Myocyte (in vitro differentiated cells): ENCODE measurements at regions not wholly inside any gene's neighbourhood (a gene's known extent, or its start where the extent isn't known, plus 50 kb on each side); places are given as distances from the start of the nearest gene placed in this dataset.
A peak's percentile ranks its signal among the peaks of the same experiment; 100 is the strongest.

ENCODE experiments used
- DNase-seq: peaks from one replicate; pipeline ENCODE4 v3.0.0-alpha.2; 2012; ENCODE audit warnings: low read depth

DNA sequence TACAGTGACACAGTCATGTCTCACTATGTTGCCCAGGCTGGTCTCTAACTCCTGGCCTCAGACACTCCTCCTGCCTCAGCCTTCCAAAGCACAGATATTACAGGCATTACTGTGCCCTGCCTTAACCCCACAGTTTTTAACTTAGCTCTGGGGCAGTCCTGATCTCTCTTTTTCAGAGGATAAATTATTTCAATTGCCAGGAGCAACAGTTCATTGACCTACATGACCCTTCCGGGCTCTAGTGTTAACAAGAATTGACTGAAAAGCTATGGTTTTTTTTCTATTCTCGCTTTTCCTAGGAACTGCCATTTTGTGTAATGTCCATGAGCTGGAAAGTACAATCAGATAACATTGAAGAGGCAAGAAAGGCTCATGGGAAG, 92.8 kb downstream of the HNRNPLL start:
- DNase-seq, result no peak

GRCh38 chr2:38509314-38509946, 93.3 kb downstream of the HNRNPLL start:
- no peak for DNase-seq

GRCh38 chr2:38508311-38509039, 94.3 kb downstream of the HNRNPLL start:
- DNase-seq, result peak; percentile 80

DNA sequence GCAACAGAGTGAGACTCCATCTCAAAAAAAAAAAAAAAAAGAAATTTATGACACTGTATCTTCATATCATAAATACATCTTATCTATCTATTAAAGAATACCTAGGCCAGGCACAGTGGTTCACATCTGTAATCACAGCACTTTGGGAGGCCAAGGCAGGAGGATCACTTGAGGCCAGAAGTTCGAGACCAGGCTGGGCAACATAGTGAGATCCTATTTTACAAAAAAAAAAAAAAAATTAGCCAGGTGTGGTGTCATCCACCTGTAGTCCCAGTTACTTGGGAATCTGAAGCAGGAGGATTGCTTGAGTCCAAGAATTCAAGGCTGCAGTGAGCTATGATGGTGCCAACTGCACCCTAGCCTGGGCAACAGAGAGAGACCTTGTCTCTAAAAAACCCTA, 95.0 kb downstream of the HNRNPLL start:
- no peak for DNase-seq

DNA sequence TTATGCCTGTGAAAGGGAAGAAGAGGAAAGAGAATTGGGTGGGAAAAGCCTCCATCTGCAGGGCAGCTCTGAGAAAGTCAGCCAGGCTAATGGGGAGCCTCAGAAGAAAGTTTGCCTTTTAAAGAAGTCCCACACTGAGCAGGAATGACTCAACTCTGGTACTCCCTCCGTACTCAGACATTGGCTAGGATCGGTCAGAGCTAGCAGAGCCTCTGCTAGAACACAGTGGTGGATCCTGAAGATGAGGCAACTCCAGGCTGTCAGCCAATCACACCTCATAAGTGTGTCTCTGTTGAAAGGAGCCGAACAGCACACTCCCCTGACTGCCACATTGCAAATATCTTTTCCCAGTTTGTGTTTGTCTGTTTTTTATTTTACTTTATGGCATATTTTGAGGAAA, 96.9 kb downstream of the HNRNPLL start:
- DNase-seq, result peak; percentile 61

DNA sequence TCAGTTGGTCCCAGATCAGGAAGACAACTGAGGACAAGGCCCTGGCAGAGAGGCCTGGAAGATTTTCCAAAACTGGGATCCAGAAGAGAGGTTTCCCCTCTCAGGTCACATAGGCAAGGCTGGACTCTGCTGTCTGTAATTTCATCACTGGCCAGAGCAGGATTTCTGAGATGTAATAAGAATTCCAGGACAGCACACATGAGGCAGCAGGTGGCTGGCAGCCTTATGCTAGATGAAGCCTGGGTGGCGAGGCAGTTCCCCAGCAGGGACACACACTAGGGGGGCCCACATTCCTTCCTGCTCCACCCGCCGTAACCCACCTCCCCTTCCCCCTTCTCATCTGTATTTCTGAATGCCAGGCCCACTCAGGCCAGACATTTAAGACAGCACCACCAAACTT, 98.6 kb downstream of the HNRNPLL start:
- DNase-seq, result peak; percentile 47

DNA sequence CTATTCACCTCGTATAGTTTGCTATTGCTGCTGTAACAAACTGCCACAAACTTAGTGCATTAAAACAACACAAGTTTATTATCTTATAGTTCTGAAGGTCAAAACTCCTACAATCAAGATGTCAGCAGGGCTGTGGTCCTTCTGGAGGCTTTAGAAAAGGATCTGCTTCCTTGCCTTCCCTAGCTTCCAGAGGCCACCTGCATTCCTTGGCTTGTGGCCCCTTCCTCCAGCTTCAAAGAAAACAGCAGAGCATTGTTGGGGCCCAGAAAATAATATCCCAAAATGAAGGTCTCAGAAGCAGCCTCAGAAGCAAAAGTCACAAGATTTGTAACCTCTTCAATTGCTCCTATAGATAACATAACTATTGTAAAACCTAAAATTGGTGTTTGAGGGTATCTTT, 100.6 kb downstream of the HNRNPLL start:
- no peak for DNase-seq

GRCh38 chr2:38500283-38500634, 102.5 kb downstream of the HNRNPLL start:
- DNase-seq, result no peak

- DNase-seq, result no peak
Observed at GRCh38 chr2:38499548-38500282, 103.0 kb downstream of the HNRNPLL start.

- no peak for DNase-seq
Observed at GRCh38 chr2:38498045-38498481, 104.7 kb downstream of the HNRNPLL start.

DNA sequence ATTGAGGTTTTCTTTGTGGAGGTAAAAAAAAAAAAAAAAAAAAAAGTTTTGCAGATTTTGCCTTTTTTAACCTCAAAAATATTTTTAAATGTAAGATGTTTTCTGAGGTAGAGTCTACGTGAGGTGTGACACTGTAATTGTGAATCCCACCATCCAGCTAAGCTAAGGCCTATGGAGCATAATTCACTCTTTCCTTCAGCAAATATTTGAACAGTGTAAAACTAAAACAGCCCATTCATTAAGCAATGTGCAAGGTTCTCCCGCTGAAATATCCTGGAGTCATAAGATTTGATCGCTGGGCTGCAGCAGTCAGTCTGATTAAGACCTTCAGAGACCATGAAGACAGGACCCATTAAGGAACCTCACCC, 105.1 kb downstream of the HNRNPLL start:
- no peak for DNase-seq

DNA sequence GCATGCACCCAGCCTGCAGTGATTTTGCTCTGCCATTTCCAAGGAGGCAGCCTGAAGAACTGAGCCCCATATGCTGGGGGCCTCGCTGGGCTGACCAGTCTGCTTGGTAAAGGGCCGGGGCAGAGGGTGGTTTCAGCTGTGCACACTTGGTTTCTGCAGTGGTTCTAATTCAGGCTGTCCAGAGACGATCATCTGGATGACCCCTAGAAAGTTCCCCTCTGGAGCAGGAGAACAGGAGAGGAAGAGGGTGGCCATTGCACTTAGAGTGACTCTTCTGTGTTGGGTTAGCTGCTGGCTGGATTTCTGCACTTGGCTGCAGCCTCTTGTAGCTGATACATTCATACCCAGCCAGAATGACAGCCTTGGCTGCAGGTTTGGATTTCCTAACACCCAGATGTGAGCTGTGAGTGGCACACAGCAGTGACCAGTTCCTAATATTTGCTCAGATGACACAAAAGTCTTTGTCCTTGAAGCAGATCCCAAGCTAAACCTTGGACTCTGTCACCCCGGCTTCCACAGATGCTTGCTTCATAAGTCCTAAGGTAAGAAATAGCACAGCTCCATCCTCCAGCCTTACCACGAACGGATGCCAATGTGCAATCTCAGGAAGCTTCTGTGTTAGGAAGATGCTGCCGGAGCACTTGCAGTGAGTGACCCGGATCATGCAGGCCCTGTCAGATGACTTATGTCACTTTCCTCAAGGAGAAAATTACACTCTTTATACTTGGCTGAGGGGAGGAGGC, 105.6 kb downstream of the HNRNPLL start:
- DNase-seq, result peak; percentile 67

DNA sequence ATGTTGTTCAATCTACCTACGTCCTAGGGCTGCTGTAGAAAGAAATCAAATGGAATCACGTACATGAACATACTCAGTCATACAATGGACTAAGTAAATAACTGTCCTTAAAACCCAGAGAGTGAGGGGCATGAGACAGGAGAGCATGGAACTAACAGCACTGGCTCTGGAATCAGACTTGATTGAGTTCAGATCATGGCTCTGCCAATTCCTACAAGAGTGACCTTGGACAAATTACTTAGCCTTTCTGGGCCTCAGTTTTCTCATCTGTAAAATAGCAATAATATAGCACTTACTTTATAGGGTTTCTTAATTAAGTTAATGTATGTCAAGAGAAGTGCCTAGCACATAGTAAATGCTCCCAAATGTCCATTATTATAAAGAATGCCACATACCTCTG, 106.8 kb downstream of the HNRNPLL start:
- DNase-seq, result no peak

DNA sequence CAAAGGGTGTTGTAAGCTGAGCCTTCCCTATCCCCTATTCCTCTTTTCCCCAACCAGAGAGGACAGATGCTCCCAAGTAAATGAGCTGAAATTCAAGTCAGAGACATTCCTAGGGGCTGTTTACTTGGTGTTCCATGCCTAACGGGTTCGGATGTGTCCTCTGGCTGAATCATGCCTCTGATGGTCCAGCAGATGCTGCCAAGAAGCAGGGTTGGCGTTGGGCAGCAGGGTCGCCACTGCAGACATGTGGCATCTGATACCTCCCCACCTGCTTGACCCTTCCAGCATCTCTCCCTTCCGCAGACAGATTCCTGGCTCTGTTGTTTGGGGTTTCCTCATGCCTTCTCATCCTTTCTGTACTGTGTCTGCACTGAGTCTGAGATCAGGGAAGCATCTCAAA, 108.3 kb downstream of the HNRNPLL start:
- DNase-seq, result peak; percentile 96

DNA sequence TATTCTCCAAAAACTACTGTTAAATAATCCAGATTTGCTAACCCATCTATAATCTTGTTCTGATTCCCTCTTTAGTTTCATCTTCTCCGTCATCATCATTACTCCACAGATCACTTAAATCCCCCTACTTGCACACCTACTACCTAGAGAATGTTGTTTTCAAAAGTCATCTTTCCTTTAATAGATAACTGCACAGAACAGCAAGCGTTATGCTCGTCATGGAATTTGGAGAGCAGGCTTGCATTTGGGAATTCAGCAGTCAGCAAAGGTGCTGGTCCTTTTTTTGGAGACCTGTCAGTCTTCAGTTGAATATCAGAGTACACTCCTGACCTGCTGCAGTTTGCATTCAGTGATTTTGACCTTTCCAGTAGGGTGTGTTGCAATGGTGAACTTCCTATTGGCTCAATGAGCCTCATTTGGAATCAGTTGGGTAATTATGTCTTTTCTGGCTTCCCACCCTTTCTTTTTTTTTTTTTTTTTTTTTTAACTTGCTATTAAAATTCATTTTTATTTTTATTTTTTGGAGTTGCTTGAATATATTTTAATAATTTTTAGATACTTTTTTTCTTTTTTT, 110.6 kb downstream of the HNRNPLL start:
- no peak for DNase-seq

DNA sequence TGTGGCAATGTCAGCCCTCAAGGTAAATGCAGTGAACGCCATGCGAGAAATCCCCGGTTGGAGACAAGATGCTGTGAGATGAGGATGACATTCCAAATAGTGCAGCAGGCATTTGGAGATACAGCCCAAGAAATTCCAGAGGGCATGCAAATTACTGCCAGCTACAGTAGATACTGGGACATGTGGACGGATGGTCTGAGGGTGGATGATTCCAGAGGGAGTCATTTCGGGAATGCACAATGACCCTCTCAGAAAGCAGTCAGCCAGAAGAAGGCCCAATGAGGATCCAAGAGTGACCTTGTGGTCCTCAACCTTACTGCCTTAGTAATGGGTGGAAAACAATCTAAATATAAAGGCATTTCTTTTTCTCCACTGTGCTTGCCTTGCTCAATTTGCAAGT, 111.3 kb downstream of the HNRNPLL start:
- peak; percentile 60 for DNase-seq

- peak; percentile 72 for DNase-seq
Observed at GRCh38 chr2:38489846-38490245, 112.8 kb upstream of the ATL2 start.

- no peak for DNase-seq
Observed at GRCh38 chr2:38487852-38488251, 110.8 kb upstream of the ATL2 start.

DNA sequence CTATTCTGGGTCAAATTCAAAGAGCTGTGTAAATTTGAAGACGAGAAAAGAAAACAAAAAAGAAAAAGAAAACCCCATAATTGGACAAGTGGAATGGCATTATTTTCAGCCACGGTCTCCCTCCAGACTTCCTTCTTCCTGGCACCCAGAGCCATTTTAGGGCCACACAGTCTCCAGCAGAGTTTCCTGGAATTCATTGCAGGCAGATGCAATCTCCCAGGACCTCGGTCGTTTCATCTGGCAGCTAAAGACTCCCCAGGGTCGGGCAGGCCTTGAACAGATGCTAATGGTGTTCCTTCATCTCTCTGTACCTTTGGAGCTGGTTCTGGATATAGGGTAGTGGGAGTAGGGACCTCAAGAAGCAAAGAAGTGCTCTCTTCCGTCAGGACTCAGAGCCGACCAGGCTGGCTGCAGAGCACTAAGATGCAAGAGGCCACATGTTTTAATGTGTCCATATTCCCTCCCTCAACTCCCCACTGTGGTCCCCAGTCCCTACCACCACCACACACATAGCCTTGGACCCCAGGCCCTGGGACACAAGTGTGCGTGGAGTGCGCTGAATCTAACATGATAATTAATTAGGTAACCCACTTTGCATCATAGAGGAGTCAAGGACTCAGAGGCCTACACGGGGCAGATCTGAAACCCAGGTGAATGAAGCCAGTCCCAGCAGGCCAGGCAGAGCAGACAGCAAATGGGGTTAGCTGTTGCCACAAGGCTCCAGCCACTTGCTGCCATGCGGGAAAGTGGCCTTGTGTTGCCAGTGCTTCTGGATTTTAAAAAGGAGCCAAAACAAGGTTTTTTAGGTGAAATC, 109.3 kb upstream of the ATL2 start:
- DNase-seq, result no peak

DNA sequence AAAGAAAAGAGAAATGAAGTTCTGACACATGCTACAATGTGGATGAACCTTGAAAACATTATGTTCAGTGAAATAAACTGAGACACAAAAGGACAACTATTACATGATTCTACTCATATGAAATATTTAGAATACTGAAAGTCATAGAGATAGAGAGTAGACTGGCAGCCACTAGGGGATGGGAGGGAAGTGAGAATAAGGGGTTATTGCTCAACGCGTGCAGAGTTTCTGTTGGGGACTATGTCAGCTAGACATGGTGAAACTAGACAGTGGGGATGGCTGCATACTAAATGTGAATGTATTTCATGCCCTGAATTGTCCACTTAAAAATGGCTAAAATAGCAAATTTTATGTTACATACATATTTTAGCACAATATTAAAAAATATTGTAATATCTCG, 108.7 kb upstream of the ATL2 start:
- no peak for DNase-seq

- DNase-seq, result no peak
Observed at GRCh38 chr2:38484957-38485356, 107.9 kb upstream of the ATL2 start.
